Uterus (tissue), 2 donors: ENCODE measurements at regions not wholly inside any gene's neighbourhood (a gene's known extent, or its start where the extent isn't known, plus 50 kb on each side); places are given as distances from the start of the nearest gene placed in this dataset.

ENCODE experiments used
- POLR2A ChIP-seq, 2 donors: fragments of 450-650 bp; IDR thresholded peaks; one replicate each; pipeline ENCODE4 v1.6.1; 2016; ENCODE audit warnings: antibody characterized with exemption in 2 of 2, mild to moderate bottlenecking in 1 of 2, moderate library complexity in 1 of 2
- TF ChIP-seq, protein P1 (sequence below), 4 experiments: fragments of 200-600 bp in 2 of 4; fragments of 450-650 bp in 2 of 4; sonication (generic) in 2 of 4; IDR thresholded peaks; one replicate each; pipeline ENCODE4 v1.5.1; 2016 to 2019; ENCODE audit warnings: antibody characterized with exemption in 4 of 4, mild to moderate bottlenecking in 2 of 4, moderate library complexity in 1 of 4

DNA sequence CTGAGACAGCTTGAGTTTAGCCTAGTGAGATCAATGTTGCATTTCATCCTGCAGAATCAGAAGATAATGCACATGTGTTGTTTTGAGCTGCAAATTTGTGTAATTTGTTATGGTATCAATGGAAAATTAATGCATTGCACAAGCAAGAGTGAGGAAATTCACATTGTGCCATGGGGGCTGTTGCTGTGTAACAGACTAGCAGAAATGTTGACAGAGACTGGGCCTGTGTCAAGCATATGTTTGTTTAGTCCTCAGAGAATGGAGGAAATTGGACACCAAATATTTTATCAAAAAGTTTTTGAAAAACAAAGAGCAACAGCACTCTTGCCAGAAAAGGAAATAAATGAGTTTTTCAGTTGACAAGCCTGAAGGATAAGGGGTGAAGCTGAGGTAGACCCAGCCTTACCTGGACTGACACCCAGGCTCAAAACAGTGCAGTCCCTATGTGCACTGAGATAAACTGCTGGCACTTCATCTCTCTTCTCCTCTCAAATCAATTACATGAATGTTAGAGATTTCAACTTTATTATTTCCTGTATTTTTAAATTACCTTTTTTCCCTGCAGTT is 1150.0 kb downstream of the FSCB start:
- TF ChIP-seq, protein P1, sequence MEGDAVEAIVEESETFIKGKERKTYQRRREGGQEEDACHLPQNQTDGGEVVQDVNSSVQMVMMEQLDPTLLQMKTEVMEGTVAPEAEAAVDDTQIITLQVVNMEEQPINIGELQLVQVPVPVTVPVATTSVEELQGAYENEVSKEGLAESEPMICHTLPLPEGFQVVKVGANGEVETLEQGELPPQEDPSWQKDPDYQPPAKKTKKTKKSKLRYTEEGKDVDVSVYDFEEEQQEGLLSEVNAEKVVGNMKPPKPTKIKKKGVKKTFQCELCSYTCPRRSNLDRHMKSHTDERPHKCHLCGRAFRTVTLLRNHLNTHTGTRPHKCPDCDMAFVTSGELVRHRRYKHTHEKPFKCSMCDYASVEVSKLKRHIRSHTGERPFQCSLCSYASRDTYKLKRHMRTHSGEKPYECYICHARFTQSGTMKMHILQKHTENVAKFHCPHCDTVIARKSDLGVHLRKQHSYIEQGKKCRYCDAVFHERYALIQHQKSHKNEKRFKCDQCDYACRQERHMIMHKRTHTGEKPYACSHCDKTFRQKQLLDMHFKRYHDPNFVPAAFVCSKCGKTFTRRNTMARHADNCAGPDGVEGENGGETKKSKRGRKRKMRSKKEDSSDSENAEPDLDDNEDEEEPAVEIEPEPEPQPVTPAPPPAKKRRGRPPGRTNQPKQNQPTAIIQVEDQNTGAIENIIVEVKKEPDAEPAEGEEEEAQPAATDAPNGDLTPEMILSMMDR (IDR thresholded peaks at IDR 0.05): no peak
- no peak for TF ChIP-seq POLR2A (IDR thresholded peaks at IDR 0.05)
